ENCODE measurements at regions not wholly inside any gene's neighbourhood (a gene's known extent, or its start where the extent isn't known, plus 50 kb on each side); places are given as distances from the start of the nearest gene placed in this dataset.

DNA sequence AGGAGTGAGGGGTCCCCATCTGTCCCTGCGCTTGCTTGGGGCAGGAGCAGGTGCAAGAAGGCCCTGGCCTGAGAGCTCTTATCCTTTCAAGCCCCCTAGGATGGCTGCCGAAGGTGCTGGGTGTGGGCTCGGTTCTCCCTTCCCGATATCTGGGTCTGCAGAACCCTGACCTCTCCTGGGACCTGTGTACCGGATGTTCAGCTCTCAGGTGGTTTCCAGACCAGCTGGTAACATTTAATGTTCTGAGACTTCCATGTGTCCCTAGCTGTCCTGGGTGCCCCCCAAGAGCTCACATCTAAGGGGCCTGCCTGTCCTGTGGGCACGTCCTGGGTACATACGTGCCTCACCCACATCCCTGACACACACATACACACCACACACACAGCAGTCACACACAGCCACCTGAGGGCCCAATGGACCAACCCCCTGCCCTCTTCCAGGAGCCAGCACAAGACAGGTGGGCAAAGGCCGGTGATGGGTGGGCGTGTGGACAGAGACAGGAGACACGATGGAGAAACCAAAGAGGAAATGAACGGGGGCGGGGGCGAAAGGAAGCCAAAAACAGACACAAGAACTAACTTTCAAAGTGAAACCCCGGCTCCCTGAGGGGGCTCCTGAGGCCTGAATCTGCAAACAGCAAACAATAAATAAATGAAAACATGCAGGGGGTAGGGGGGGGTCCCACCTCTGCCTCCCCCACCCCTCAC, 124.3 kb downstream of the PTPRS start:
- no peak for DNase-seq (ENCODE audit: low spot score)

DNA sequence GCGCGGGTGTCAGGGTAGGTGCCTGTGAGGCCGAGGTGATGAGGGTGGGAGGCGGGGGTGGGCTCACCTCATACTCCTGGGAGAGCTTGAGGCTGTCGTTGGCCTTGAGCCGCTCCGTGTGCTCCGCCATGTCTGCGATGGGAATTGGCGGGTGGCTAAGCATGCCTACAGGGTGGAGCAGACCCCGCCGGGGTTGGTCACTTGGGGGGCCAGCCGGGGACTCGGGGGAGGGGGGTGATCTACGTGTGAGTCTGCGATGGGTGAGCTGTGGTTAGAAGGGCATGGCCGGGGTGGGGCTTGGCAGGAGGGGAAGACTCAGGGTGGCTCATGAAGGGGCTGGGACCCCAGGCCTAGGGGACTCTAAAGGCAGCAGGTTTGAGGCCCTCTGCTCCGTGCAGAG, 125.2 kb downstream of the PTPRS start:
- no peak for DNase-seq (ENCODE audit: low spot score)

DNA sequence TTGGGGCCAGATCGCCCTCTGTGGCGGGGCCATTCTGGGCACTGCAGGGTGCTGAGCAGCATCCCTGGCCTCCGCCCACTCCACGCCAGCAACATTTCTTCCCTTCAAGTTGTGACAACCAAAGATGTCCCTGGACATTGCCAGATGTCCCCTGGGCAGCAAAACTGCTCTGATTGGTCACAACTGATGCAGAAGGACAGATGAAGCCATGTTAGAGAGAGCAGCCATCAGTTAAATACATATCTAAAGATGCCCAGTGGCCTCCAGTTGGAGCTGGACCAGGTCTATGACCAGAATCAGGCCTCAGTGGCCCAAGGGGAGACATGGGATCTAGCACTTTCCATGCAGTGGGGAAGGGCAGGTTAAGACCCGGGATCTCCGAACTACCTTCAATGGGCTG, 125.7 kb downstream of the PTPRS start:
- DNase-seq (ENCODE audit: low spot score): no peak

DNA sequence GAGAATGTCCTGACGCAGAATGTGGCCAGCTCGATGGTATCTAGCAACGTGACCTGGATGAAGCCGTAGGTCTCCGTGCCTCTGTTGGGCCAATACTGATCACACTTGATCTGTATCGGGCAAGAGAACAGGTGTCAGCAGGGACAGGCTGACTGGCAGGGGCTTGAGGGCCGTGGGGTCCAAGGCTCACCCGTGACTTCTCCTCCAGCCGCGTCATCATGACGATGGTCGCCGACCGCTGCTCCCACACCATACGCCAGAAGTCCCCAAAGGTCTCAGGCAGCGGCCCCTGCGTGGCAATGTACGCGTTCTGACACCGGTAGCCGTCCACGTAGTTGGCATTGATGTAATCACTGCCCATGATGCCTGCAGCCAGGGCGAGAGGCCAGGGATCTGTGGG, 126.2 kb downstream of the PTPRS start:
- DNase-seq (ENCODE audit: low spot score): no peak

DNA sequence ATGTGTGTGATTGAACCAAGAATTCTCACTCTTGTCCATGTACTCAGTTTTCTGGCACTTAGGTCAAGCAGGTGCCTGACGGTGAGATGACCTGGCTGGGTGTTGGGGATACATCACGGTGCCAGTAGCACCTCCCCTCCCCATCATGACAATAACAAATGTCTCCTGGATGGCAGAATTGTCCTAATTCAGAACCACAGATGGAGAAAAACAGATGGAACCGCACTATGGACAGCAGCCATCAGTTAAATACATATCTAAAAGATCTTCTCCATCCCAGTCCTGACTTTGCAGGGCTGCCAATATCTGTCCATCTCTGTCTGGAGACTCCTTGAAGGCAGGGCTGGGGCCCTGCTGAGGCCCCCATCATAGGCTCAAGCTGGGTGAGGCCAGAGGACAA, 126.9 kb downstream of the PTPRS start:
- no peak for DNase-seq (ENCODE audit: low spot score)

DNA sequence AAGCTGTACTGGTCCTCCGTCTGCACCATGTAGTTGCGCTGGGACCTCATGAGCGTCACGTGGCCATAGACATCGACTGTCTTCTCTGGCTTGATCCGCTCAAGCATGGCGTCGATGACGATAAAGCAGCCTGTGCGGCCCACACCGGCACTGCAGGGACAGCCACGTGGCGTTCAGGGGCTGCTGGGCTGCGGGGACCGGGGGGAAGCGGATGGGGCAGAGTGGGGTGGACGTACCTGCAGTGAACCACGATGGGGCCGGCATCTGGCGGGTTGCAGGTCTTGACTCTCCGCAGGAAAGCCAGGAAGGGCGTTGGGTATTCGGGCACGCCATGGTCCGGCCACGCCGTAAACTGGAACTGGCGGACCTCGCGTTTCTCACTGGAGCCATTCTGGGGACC, 128.5 kb downstream of the PTPRS start:
- no peak for DNase-seq (ENCODE audit: low spot score)

DNA sequence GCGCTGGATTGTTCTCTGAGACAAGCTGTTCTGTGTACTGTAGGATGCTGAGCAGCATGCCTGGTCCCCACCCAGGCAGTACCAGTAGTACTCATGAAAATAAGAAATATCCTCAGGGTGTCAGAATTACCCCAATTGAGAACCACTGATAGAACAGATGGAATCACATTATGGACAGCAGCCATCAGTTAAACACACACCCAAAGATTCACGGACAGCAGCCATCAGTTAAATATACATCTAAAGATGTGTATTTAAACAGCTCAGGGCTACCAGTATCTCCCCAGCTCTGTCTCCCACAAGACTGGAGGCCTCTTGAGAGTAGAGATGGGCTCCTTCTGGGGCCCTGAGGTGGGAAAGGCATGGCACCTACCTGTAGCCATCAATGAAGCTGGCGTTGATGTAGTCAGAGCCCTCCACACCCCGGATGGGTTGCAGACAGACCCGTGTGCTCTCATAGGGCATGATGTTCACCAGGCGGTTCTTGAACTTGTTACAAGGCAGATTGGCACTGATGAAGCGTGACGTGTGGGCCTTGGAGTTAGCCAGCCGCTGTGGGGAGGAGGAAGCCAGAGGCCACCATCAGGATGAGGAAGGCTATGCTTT, 129.3 kb downstream of the PTPRS start:
- DNase-seq (ENCODE audit: low spot score): no peak

DNA sequence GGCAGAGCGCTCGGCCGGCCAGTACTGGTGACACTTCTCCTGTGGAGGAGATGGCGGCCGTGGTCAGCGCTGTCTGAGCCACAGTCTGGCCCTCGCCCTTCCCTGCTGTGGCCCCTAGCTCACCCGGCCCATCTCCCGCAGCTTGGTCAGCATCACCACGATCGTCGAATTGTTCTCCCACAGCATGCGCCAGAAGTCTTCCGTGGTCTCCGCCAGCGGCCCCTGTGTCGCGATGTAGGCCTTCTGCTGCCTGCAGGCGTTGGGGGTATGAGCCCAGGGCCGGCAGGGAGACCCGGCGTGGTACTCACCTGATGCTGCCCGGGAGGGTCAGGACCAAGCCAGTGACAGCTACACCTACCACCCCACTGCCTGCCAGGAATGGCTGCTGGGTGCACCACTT, 130.1 kb downstream of the PTPRS start:
- no peak for DNase-seq (ENCODE audit: low spot score)

DNA sequence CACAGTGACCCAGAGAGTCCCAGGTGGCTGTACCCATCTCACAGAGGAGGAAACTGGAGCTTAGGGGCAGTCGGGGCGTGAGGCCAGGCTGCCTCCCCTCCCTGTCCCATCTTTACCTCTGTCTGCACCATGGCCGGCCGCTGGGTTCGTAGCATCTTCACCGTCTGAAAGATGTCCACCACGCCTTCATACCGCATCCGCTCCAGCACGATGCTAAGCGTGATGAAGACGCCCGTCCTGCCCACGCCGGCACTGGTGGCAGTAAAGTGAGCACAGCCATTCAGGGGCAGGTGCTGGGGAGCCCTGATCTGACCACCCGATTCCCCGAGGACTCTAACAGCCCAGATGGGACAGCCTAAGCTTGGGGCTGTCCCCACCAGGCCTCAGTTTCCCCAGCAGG, 132.8 kb downstream of the PTPRS start:
- DNase-seq (ENCODE audit: low spot score): no peak

DNA sequence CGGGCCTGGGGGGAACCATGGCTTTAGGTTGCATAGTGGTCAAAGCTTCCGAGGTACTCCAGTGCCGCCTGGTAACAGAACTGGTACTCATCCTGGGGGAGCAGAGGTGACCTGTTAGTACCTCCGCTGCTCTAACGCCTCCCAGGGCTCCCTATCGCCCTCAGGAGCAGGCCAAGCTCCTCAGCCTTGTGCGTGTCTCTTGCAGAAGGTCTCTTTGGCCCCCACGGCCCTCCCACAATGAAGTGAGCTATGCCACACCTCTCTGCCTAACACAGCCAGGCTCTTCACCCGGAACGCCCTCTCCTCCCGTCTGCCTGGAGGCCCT, 133.9 kb downstream of the PTPRS start:
- DNase-seq (ENCODE audit: low spot score): no peak

DNA sequence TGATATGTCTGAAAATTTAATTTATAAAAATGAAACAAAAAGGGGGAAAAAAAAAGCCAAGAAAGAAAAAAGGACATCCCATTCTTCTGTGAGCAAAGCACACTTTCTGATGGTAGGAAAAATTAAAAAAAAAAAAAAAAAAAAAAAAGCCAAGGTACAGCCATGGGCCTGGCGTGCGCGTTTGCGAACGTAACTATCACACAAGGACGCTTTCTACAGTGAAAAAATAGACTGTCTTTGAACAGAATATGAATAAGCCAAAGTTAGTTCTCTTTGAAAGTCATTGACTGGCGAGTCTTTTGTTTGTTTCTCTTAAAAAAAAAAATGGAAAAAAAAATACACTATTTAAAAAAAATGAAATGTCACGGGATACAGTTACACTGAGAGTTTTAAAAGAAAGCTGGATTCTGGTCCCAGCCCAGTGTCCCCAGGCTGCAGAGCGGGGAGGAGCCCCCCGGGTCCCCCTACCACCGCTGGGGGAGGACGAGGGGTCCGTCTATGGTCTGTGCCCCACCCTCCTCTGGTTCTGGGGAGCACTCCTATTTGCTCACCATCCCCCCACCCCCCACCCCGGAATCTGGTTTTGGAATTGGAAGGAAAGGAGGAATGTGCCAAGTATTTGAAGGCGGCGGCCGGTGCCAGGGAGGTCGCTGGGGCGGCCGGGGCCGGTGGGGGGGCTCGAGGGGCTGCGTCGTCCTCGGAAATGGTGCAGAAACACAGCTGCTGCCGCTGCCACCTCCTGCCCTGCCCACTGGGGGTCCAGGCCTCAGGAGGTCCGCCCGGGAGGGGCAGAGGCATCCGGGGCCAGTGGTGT, 134.5 kb downstream of the PTPRS start:
- no peak for DNase-seq (ENCODE audit: low spot score)

DNA sequence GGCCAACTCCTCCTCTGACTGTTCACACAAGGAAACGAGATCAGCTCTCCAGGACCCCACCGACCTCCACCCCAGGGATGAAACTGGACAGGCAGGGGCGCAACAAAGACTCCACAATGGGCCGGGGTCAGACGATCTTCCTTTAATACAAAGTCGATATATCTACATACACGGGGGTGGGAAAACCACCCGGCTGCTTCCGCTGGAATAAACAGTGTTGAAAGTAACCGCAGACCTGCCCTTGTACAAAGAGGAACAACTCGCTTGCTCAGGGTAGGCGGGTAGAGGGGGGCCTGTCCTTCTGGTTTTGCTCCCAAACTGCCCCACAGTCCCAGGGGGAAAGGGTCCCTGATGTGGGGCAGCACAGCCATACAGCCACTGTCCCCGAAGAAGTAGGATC, 135.2 kb downstream of the PTPRS start:
- DNase-seq (ENCODE audit: low spot score): no peak

DNA sequence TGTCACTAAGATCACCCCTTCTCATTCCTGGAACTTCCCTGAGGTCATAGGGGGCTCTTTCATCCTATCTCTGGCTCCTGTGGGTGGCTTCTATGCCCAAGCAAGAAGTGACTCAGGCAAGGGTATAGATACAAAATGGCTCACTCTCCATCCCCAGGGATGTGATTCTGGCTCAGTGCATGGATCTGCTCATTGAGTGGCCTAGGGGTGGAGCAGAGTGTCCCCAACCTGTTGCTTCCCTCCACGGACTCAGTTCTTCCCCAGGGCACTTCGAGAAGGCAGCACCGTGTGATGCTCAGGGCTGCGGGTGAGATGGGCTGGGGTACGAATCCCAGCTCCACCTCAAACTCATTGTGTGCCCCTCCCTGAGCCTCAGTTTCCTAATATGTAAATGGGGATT, 136.4 kb downstream of the PTPRS start:
- DNase-seq (ENCODE audit: low spot score): no peak

Data from AG08395 (cell line).